Ishikawa (cell line): ENCODE measurements at regions not wholly inside any gene's neighbourhood (a gene's known extent, or its start where the extent isn't known, plus 50 kb on each side); places are given as distances from the start of the nearest gene placed in this dataset.
A peak's percentile ranks its signal among the peaks of the same experiment; 100 is the strongest.

Source experiments
- CEBPB ChIP-seq: IDR thresholded peaks from 2 replicates; pipeline ENCODE4 v1.6.1; 2012
- CREB1 ChIP-seq: IDR thresholded peaks from 2 replicates; pipeline ENCODE4 v1.6.1; 2012; ENCODE audit warnings: low read depth
- EGR1 ChIP-seq: IDR thresholded peaks from 2 replicates; pipeline ENCODE4 v1.6.1; 2012
- EP300 ChIP-seq: IDR thresholded peaks from 2 replicates; pipeline ENCODE4 v1.6.1; 2012; ENCODE audit warnings: borderline replicate concordance
- FOXM1 ChIP-seq: IDR thresholded peaks from 2 replicates; pipeline ENCODE4 v1.6.1; 2012; ENCODE audit warnings: low read depth, borderline replicate concordance
- MAX ChIP-seq: IDR thresholded peaks from 2 replicates; pipeline ENCODE4 v1.6.1; 2012
- NFIC ChIP-seq: IDR thresholded peaks from 2 replicates; pipeline ENCODE4 v1.6.1; 2012
- RAD21 ChIP-seq: IDR thresholded peaks from 2 replicates; pipeline ENCODE4 v1.6.1; 2012; ENCODE audit warnings: low read depth
- REST ChIP-seq: IDR thresholded peaks from 2 replicates; pipeline ENCODE4 v1.6.1; 2012; ENCODE audit warnings: low read depth, mild to moderate bottlenecking
- TAF1 ChIP-seq: IDR thresholded peaks from 2 replicates; pipeline ENCODE4 v1.6.1; 2012; ENCODE audit warnings: low read depth, mild to moderate bottlenecking
- TCF12 ChIP-seq: IDR thresholded peaks from 2 replicates; pipeline ENCODE4 v1.6.1; 2012; ENCODE audit warnings: low read depth
- TEAD4 ChIP-seq: IDR thresholded peaks from 2 replicates; pipeline ENCODE4 v1.6.1; 2012
- USF1 ChIP-seq: IDR thresholded peaks from 2 replicates; pipeline ENCODE4 v1.6.1; 2012
- YY1 ChIP-seq: IDR thresholded peaks from 2 replicates; pipeline ENCODE4 v1.6.1; 2012; ENCODE audit warnings: low read depth
- ZBTB7A ChIP-seq: IDR thresholded peaks from 2 replicates; pipeline ENCODE4 v1.6.1; 2012; ENCODE audit warnings: low read depth

- TF ChIP-seq TAF1 (no peak), REST (no peak), EGR1 (no peak), YY1 (no peak), CREB1 (no peak), ZBTB7A (no peak), USF1 (no peak), MAX (no peak), TEAD4 (no peak), EP300 (no peak), NFIC (no peak), FOXM1 (no peak)
Observed at GRCh38 chr6:11404838-11405237, 132.7 kb upstream of the TMEM170B start.

GRCh38 chr6:11404081-11404480 is 133.5 kb upstream of the TMEM170B start:
- no peak for TF ChIP-seq CREB1
- no peak for TF ChIP-seq ZBTB7A
- TF ChIP-seq REST: no peak
- TF ChIP-seq FOXM1: no peak
- TF ChIP-seq RAD21: no peak
- TF ChIP-seq EP300: no peak
- no peak for TF ChIP-seq MAX
- no peak for TF ChIP-seq NFIC
- no peak for TF ChIP-seq TCF12
- no peak for TF ChIP-seq USF1
- no peak for TF ChIP-seq TEAD4
- no peak for TF ChIP-seq EGR1

- TF ChIP-seq YY1: no peak
- peak; percentile 58; the same call in 1 of the 2 replicates for TF ChIP-seq EP300
- TF ChIP-seq ZBTB7A: no peak
- TF ChIP-seq NFIC: peak; percentile 40; the same call in 1 of the 2 replicates
- TF ChIP-seq CEBPB: no peak
Observed at GRCh38 chr6:11403035-11403601, 134.4 kb upstream of the TMEM170B start.

- TF ChIP-seq CEBPB (peak; percentile 81), EP300 (no peak), CREB1 (no peak), RAD21 (no peak)
Observed at GRCh38 chr6:11398451-11399326, 138.9 kb upstream of the TMEM170B start.

GRCh38 chr6:11397622-11398450 is 139.7 kb upstream of the TMEM170B start:
- TF ChIP-seq EP300 (no peak), TEAD4 (no peak), FOXM1 (no peak), EGR1 (no peak), YY1 (no peak), ZBTB7A (no peak), CEBPB (no peak), TAF1 (no peak), CREB1 (no peak), USF1 (no peak), REST (no peak), MAX (no peak)
